GM21528 (cell line): ENCODE measurements at regions not wholly inside any gene's neighbourhood (a gene's known extent, or its start where the extent isn't known, plus 50 kb on each side); places are given as distances from the start of the nearest gene placed in this dataset.
"Not testable (repeated sequence)": the region's sequence is repeated elsewhere in the genome, so short reads cannot be mapped to it uniquely, and the experiment has no call there.

ENCODE experiments used
- ATAC-seq: cut with Tn5 transposase; IDR thresholded peaks from one replicate; pipeline ENCODE4 v1.9.1; 2021; ENCODE audit warnings: mild to moderate bottlenecking, moderate library complexity; ENCODE audit not compliant: unreplicated experiment, low FRiP score

GRCh38 chr7:112985377-112985987 is 101.1 kb downstream of the GPR85 start:
- no peak for ATAC-seq

- ATAC-seq, result peak; percentile 77
Measured at GRCh38 chr7:112982441-112983063, 104.1 kb downstream of the GPR85 start.

GRCh38 chr7:112981966-112982365 is 104.7 kb downstream of the GPR85 start:
- ATAC-seq, result peak; percentile 43

GRCh38 chr7:112979055-112979454 is 107.6 kb downstream of the GPR85 start:
- not testable (repeated sequence) for ATAC-seq

- not testable (repeated sequence) for ATAC-seq
Measured at GRCh38 chr7:112977244-112977955, 109.2 kb downstream of the GPR85 start.

GRCh38 chr7:112970771-112971170 is 115.9 kb downstream of the GPR85 start:
- no peak for ATAC-seq

GRCh38 chr7:112969946-112970345 is 116.7 kb downstream of the GPR85 start:
- ATAC-seq, result no peak

GRCh38 chr7:112965506-112965905 is 121.1 kb downstream of the GPR85 start:
- no peak for ATAC-seq

- no peak for ATAC-seq
Measured at GRCh38 chr7:112963634-112964033, 123.0 kb downstream of the GPR85 start.

- ATAC-seq, result no peak
Measured at GRCh38 chr7:112962815-112963214, 123.8 kb downstream of the GPR85 start.

- ATAC-seq, result no peak
Measured at GRCh38 chr7:112959276-112959675, 127.4 kb downstream of the GPR85 start.

GRCh38 chr7:112958775-112959174 is 127.9 kb downstream of the GPR85 start:
- no peak for ATAC-seq

- no peak for ATAC-seq
Measured at GRCh38 chr7:112957901-112958300, 128.7 kb downstream of the GPR85 start.

GRCh38 chr7:112953031-112953430 is 133.6 kb downstream of the GPR85 start:
- ATAC-seq, result not testable (repeated sequence)

- ATAC-seq, result no peak
Measured at GRCh38 chr7:112951070-112951469, 135.6 kb downstream of the GPR85 start.

- not testable (repeated sequence) for ATAC-seq
Measured at GRCh38 chr7:112949682-112950081, 136.9 kb downstream of the GPR85 start.

GRCh38 chr7:112946350-112946749 is 140.3 kb downstream of the GPR85 start:
- no peak for ATAC-seq

GRCh38 chr7:112945046-112945445 is 141.6 kb downstream of the GPR85 start:
- ATAC-seq, result no peak

GRCh38 chr7:112942981-112943380 is 143.6 kb downstream of the GPR85 start:
- ATAC-seq, result no peak

GRCh38 chr7:112942125-112942524 is 144.5 kb downstream of the GPR85 start:
- not testable (repeated sequence) for ATAC-seq

GRCh38 chr7:112940314-112940732 is 146.3 kb downstream of the GPR85 start:
- peak; percentile 54 for ATAC-seq
